COLO668 (cell line): ENCODE measurements at regions not wholly inside any gene's neighbourhood (a gene's known extent, or its start where the extent isn't known, plus 50 kb on each side); places are given as distances from the start of the nearest gene placed in this dataset.
"Not testable (repeated sequence)": the region's sequence is repeated elsewhere in the genome, so short reads cannot be mapped to it uniquely, and the experiment has no call there.

ENCODE experiments used
- DNase-seq: peaks from one replicate; lab custom pipeline; 2025; ENCODE audit not compliant: unreplicated experiment; lab: John Stamatoyannopoulos, UW

- no peak for DNase-seq
Measured at GRCh38 chr3:104175696-104176095, 1191.0 kb upstream of the ALCAM start.

- DNase-seq: no peak
Measured at GRCh38 chr3:104176706-104177105, 1190.0 kb upstream of the ALCAM start.

DNA sequence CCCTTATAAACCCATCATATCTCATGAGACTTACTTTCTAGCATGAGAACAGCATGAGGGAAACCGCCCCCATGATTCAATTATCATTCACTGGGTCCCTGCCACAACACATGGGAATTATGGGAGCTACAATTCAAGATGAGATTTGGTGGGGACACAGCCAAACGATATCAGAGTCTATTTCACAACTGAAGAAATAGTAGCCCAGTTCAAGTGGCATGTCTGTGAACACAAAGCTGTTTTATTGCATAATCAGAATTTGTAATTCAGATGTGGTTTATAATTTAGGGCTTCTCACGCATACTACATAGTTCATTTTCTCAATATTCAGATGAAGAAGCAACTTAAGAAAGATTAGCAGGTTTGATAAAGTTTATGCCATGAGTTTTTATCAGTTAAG is 1188.0 kb upstream of the ALCAM start:
- DNase-seq: no peak

- no peak for DNase-seq
Measured at GRCh38 chr3:104180906-104181305, 1185.8 kb upstream of the ALCAM start.

DNA sequence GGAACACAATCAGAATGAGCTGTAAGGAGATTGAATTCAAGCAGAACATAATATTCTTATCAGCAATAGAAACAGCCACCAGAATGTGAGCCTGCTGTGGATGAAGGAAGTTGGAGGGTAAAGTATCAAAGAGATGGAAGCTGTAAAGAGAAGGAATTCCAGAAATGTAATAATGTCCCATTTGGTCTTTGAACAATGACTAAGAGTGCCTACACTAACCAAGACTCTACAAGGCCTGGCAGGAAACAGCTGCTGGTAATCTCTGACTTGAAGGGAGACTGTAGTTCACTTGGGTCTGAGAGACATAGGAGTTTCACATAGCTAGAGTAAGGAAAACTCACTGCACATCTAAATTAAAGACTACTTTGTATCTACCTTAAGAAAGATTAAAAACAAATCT is 1176.0 kb upstream of the ALCAM start:
- no peak for DNase-seq

DNA sequence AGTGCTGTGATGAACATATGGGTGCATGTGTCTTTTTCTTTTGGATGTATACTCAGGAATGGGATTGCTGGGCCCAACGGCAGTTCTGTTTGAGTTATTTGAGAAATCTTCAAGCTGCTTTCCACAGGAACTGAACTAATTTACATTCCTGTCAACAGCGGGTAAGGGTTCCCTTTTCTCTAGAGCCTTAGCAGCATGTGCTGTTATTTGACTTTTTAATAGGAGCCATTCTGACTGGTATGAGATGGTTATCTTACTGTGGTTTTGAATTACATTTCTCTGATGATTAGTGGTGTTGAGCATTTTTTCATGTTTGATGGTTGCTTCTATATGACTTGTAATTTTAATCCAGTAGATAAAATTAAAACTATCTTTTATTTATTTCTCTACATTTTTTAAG is 1168.6 kb upstream of the ALCAM start:
- DNase-seq: no peak

DNA sequence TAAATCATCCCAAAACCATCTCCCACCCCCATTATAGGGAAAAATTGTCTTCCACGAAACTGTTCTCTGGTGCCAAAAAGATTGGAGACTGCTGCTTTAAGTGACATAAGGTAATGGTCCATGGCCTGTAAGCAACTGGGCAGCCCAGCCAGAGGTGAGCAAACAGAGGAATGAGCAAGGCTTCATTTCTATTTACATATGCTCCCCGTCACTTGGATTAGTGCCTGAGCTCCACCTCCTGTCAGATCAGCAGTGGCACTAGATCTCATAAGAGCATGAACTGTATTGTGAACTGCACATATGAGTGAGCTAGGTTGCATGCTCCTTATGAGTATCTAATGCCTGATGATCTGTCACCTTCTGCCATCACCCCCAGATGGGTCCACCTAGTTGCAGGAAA is 1159.8 kb upstream of the ALCAM start:
- DNase-seq: peak; percentile 0

GRCh38 chr3:104214277-104214676 is 1152.4 kb upstream of the ALCAM start:
- no peak for DNase-seq

DNA sequence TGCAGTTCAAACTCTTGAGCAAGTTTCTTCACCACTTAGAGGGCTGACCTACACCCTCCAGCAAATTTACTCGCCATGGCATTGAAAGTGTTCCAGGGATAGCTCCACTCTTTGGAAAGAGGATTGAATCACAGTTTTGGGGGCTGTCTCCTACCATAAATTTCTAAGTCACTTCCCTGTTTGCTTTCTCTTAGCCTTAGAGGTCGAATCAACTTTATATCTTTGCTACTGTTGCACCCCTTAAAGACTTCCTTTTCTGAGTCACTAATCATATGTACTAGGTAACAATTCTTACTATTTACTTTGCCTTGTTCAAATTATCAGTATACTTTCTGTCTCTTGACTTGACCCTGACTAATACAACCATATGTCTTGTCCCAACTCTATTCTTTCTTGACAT is 1151.8 kb upstream of the ALCAM start:
- no peak for DNase-seq

DNA sequence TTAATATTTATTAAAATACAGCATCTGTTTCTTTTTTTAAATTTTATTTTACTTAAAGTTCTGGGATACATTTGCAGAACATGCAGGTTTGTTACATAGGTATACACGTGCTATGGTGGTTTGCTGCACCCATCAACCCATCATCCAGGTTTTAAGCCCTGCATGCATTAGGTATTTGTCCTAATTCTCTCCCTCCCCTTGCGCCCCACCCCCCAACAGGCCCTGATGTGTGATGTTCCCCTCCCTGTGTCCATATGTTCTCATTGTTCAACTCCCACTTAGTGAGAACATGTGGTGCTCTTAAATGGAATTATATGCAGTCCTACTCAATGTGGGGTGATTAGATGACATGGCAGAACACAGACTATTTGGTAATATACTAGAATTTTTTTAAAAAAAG is 1147.7 kb upstream of the ALCAM start:
- not testable (repeated sequence) for DNase-seq

DNA sequence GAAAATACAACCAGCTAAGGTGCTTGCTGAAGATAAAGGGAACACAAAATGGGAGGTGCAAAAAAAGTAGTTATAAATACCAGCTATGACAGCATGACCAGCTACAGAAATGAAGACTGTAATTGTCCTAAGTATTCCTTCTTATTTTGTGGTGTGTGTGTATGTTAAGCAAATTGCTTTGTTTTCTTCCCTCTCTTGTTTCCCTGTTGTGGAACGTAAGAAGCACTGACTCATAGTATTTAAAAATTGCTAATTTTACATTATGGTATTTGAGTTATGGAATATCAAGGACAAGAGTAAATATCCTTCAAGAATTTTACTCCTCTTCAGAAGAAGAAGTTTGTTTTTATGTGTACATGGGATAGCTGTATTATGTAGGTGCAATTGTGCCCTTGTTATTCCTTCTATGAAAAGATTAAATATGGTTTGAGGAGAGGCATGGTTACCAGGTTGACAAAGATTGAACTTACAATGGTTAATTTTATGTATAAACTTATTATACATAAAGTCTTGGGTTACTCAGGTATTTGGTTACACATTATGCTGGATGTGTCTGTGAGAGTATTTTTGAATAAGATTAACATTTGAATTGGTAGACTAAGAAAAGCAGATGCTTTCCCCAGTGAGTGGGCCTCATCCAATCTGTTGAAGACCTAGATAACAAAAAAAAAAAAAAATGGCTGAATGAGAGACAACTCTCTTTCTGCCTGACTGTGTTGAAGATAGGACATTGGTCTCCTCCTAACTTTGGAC is 1132.1 kb upstream of the ALCAM start:
- no peak for DNase-seq

GRCh38 chr3:104244680-104245220 is 1122.0 kb upstream of the ALCAM start:
- no peak for DNase-seq

DNA sequence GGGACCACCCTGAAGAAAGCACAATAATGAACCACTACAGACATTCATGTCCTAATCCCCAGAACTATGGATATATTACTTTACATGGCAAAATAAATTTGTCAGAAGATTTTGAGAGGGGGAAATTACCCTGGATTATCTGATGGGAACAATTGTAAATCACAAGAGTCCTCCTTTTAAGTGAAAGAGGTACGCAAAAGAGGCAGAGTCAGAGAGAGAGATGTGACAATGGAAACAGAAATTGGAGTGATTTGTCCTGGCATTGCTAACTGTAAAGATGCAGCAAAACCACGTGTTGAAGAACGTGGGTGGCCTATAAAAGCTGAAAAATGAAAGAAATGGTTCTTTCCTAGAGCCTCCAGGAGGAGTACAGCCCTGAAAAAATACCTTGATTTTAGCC is 1121.4 kb upstream of the ALCAM start:
- DNase-seq: no peak

DNA sequence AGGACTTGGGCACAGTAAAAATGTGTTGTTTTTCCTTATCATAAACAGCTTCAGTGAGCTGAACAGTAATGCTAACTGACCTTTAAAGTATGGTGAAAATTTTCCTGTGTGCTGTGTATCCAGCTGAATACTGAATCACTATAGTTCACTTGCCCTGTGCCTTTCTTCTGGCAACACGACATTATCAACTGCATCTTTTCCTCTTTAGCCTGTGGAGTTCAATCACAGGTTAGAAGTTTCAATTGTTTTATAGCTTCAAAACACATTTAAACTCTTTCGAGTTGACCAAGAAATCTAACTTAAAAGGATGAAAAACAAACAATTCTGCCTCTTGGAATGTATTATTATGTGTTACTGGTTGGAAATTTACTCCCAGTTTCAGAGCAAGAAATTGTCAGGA is 1120.7 kb upstream of the ALCAM start:
- no peak for DNase-seq

GRCh38 chr3:104257486-104257885 is 1109.2 kb upstream of the ALCAM start:
- DNase-seq: no peak

DNA sequence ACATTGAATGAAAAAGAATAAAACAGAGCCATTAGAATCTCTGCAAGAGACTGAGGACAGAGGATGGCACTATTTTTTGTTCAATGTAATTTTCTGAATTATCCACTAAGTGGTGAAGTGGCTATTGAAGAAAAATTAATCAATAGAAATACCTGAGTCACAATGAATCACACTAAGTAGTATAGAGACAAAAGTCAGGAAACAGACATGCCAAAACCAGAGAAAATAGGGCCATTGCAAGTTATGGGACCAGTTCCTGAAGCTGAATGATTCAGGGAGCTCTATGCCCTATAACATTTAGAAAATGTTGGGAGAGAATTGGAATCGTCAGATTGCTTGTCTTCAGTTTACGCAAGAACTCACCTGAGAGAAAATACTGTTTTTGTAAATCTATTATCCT is 1103.2 kb upstream of the ALCAM start:
- DNase-seq: no peak

DNA sequence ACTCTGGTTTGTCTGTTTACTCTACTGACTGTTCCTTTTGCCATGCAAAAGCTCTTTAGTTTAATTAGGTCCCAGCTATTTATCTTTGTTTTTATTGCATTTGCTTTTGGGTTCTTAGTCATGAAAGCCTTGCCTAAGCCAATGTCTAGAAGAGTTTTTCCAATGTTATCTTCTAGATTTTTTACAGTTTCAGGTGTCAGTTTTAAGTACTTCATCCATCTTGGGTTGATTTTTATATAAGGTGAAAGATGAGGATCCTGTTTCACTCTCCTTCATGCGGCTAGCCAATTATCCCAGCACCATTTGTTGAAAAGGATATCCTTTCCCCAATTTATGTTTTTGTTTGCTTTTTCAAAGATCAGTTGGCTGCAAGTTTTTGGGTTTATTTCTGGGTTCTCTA is 1100.5 kb upstream of the ALCAM start:
- DNase-seq: not testable (repeated sequence)

DNA sequence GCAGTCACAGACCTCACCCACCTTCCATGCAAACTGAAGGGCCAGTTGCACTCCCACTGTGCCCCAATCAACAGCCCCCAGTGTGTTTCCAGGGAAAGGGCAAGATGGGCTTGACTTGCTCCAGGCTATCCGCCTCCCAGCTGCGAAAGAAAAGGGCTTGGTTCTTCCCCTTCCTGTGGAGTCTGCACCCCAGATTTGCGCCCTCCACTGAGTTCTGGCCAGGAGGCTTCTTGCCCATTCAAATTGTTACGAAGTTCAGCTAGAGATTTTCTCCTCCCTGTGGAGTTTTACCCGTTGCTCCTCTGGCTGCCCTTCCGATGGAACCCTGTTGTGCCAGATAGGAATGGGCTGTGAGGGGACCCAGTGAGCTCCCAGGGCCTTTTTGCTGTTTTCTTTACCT is 1096.9 kb upstream of the ALCAM start:
- no peak for DNase-seq

GRCh38 chr3:104273046-104273649 is 1093.6 kb upstream of the ALCAM start:
- peak; percentile 0 for DNase-seq

DNA sequence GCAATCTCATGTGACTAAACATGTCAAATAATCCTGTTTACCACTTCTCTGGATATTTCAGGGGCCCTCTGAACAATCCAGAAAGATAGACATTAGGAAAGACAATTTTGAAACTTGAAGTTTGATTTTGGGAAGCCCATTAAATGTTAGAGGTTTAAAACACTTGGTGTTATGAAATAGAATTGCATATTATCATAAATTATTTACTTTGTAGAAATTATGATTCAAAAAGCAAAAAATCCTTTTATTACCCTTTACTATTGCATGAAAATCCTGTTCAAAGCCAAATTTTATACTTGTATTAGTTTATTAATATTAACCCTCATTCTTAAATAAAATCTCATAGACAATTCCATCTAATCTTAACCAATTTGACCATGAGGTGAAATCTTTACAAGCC is 1091.5 kb upstream of the ALCAM start:
- DNase-seq: no peak

GRCh38 chr3:104279617-104280016 is 1087.1 kb upstream of the ALCAM start:
- DNase-seq: no peak

- DNase-seq: no peak
Measured at GRCh38 chr3:104281713-104282112, 1085.0 kb upstream of the ALCAM start.

DNA sequence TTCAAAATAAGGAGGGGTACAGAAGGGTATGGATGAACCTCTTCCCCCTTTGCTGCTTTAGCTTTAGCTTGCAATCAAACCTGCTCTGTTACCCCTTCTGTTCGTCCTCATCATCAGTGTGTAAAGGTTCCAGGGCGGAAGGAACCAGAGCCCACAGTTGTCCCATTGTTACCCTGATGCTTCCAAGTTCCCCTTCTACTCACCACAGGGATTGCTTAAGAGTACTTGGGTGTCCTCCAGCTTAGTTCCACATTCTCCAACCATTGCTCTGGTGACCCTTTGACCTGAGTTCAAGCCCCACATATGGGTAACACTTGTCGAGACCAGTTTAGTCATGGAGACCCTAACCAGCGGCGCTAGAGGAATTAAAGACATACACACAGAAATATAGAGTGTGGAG is 1080.1 kb upstream of the ALCAM start:
- DNase-seq: no peak
